AG04450 (cell line): ENCODE measurements at regions not wholly inside any gene's neighbourhood (a gene's known extent, or its start where the extent isn't known, plus 50 kb on each side); places are given as distances from the start of the nearest gene placed in this dataset.

ENCODE experiments used
- CTCF ChIA-PET: fragments of 300-600, 350-600 bp; formaldehyde crosslinking; extraction: SDS; loops from one replicate; lab custom pipeline; 2022; ENCODE audit warnings: antibody characterized with exemption, inconsistent platforms; lab: Charles Lee
- POLR2A ChIA-PET: fragments of 350-600 bp; formaldehyde crosslinking; extraction: SDS; loops from one replicate; lab custom pipeline; 2021; ENCODE audit warnings: antibody characterized with exemption, inconsistent platforms; lab: Yijun Ruan, JAX
- DNase-seq: peaks from one replicate; pipeline ENCODE4 v3.0.0-alpha.2; 2011; ENCODE audit warnings: low read depth, low spot score
- H3K27ac ChIP-seq: one replicate; pipeline ENCODE4 v1.5.1; 2012; ENCODE audit warnings: low read depth, low read length, control low read depth
- H3K27me3 ChIP-seq: one replicate; pipeline ENCODE4 v1.6.0; 2012; ENCODE audit warnings: low read length; ENCODE audit not compliant: control insufficient read depth, insufficient read depth
- H3K4me3 ChIP-seq: 2 replicates; pipeline ENCODE4 v1.5.1; 2011; ENCODE audit warnings: mild to moderate bottlenecking, low read depth, low read length, control low read depth
- H3K9me3 ChIP-seq: 2 replicates; pipeline ENCODE4 v1.5.1; 2012; ENCODE audit warnings: low read length; ENCODE audit not compliant: control insufficient read depth, insufficient read depth
- TF ChIP-seq, protein P1 (sequence below): IDR thresholded peaks from 2 replicates; pipeline ENCODE4 v1.5.1; 2011; ENCODE audit warnings: low read depth, low read length, control low read depth, inconsistent platforms

- no peaks in the 10 kb centered on the region for H3K9me3 ChIP-seq
- ChIA-PET CTCF (no interaction called here), POLR2A (no interaction called here)
- H3K4me3 ChIP-seq, result no peak overlapping the region
- H3K27ac ChIP-seq, result no peak overlapping the region
- TF ChIP-seq, protein P1, sequence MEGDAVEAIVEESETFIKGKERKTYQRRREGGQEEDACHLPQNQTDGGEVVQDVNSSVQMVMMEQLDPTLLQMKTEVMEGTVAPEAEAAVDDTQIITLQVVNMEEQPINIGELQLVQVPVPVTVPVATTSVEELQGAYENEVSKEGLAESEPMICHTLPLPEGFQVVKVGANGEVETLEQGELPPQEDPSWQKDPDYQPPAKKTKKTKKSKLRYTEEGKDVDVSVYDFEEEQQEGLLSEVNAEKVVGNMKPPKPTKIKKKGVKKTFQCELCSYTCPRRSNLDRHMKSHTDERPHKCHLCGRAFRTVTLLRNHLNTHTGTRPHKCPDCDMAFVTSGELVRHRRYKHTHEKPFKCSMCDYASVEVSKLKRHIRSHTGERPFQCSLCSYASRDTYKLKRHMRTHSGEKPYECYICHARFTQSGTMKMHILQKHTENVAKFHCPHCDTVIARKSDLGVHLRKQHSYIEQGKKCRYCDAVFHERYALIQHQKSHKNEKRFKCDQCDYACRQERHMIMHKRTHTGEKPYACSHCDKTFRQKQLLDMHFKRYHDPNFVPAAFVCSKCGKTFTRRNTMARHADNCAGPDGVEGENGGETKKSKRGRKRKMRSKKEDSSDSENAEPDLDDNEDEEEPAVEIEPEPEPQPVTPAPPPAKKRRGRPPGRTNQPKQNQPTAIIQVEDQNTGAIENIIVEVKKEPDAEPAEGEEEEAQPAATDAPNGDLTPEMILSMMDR, result no peak
- H3K27me3 ChIP-seq, result no peaks in the 10 kb centered on the region
- no peak for DNase-seq
Measured at GRCh38 chrX:10021461-10022272, 54.5 kb downstream of the CLDN34 start.

DNA sequence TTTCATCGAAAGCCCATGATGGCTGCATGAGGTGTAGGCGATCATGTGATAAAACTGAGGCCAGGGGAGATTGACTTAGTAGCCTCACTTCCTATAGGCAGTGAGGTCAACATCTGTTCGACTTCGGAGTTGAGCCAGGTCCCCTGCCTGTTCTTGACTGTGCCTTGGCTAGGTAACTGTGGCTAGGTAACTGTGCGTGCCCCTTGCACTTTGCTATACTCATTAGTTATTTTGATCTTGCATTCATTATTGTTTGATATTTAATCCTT is 55.0 kb downstream of the CLDN34 start:
- Histone ChIP-seq H3K27ac (no peak overlapping the region), H3K4me3 (no peak overlapping the region), H3K9me3 (no peaks in the 10 kb centered on the region), H3K27me3 (no peaks in the 10 kb centered on the region)
- DNase-seq, result no peak
- TF ChIP-seq, protein P1, result no peak
- ChIA-PET POLR2A (no interaction called here), CTCF (no interaction called here)

DNA sequence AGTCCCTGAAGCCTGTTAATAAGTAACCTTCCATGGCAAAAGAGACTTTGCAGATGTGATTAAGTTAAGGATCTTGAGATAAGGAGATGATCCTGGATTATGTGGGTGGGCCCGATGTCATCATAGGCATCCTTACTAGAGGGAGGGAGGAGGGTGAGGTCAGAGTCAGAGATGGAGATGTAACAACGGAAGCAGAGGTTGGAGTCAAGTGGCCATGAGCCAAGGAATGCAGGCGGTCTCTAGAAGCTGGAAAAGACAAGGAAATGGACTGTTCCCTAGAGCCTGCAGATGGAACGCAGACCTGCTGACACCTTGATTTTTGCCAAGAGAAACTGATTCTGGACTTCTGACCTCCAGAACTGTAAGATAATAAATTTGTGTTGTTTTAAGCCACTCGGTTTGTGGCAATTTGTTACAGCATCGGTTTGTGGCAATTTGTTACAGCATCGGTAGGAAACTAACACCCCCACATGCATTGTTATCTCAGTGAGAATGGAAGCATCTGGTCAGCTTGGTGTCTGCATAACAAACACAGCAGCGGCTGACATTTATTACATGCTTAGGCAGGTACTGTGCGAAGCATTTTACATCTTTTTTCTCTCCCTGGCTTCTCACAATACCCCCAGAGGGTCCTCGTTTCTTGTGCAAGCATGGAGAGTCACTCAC is 55.6 kb downstream of the CLDN34 start:
- H3K9me3 ChIP-seq, result no peaks in the 10 kb centered on the region
- DNase-seq, result no peak
- H3K4me3 ChIP-seq, result no peak overlapping the region
- CTCF ChIA-PET, result interaction anchor here (0.6 kb wide), 1 partner anchor 1078 kb away, joined by 3 read pairs; no protein-coding TSS in a partner anchor
- TF ChIP-seq, protein P1, result no peak
- POLR2A ChIA-PET, result no interaction called here
- H3K27ac ChIP-seq, result no peak overlapping the region
- H3K27me3 ChIP-seq, result no peaks in the 10 kb centered on the region

- H3K4me3 ChIP-seq, result no peak overlapping the region
- TF ChIP-seq, protein P1, result no peak
- no peaks in the 10 kb centered on the region for H3K27me3 ChIP-seq
- no peak overlapping the region for H3K27ac ChIP-seq
- ChIA-PET CTCF (interaction anchor here (1.0 kb wide), 1 partner anchor 35 kb away, joined by 3 read pairs; no protein-coding TSS in a partner anchor), POLR2A (no interaction called here)
- no peak for DNase-seq
- no peaks in the 10 kb centered on the region for H3K9me3 ChIP-seq
Measured at GRCh38 chrX:10023821-10024220, 56.7 kb downstream of the CLDN34 start.
